AG10803 (cell line): ENCODE measurements at regions not wholly inside any gene's neighbourhood (a gene's known extent, or its start where the extent isn't known, plus 50 kb on each side); places are given as distances from the start of the nearest gene placed in this dataset.
"Not testable (repeated sequence)": the region's sequence is repeated elsewhere in the genome, so short reads cannot be mapped to it uniquely, and the experiment has no call there.

Experiments used
- DNase-seq: peaks from one replicate; pipeline ENCODE4 v3.0.0; 2010; ENCODE audit warnings: low read depth
- H3K4me3 ChIP-seq: 2 replicates; pipeline ENCODE4 v1.5.1; 2011; ENCODE audit warnings: mild to moderate bottlenecking, low read length, control low read depth
- CTCF ChIP-seq: conservative IDR thresholded peaks from 2 replicates; pipeline ENCODE4 v1.5.1; 2011; ENCODE audit warnings: mild to moderate bottlenecking, low read length, control low read depth, inconsistent platforms

DNA sequence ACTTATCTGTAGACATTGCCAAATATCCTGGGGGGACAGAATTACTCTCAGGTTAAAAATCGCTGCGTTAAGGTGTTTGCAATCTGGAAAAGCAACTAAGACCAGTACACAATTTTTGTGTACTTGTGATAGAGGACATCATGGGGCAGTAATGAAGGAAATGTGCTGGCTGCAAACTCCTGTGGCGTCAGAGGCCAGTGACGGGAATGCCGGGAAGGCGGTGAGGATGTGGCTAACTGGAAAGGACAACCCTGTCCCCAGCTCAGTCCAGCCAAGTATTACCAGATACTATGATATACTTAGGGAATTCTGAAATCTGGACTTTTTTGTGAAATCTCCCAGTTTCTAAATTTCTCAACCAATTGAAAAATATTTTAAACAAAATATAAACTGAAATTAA, 103.1 kb upstream of the NANOS1 start:
- TF ChIP-seq CTCF, result no peak
- DNase-seq, result no peak
- H3K4me3 ChIP-seq, result no peak overlapping the region

DNA sequence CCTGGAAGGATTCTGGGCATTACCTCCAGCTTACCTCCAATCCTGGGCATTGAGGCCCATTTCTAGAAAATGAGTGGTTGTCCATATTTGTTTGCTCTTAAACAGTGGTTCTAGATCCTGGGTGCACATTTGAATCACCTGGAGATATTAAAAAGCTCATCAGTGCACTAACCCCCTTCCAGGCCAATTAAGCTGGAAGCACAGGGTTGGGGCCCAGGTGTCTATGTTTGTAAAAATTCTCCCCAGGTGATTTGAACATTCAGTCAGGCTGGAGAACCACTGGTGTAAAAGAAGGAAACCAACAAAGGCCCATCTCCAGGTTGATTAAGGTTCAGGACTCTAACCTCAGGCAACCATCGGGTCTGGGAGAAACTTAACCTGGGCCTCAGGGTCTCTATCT, 102.6 kb upstream of the NANOS1 start:
- H3K4me3 ChIP-seq, result no peak overlapping the region
- TF ChIP-seq CTCF, result no peak
- DNase-seq, result no peak

- TF ChIP-seq CTCF, result no peak
- DNase-seq, result no peak
- H3K4me3 ChIP-seq, result no peak overlapping the region
These were observed 102.2 kb upstream of the NANOS1 start for GRCh38 chr10:118927321-118927720.

- DNase-seq, result no peak
- no peak for TF ChIP-seq CTCF
- no peak overlapping the region for H3K4me3 ChIP-seq
These were observed 98.9 kb upstream of the NANOS1 start for GRCh38 chr10:118930614-118931013.

DNA sequence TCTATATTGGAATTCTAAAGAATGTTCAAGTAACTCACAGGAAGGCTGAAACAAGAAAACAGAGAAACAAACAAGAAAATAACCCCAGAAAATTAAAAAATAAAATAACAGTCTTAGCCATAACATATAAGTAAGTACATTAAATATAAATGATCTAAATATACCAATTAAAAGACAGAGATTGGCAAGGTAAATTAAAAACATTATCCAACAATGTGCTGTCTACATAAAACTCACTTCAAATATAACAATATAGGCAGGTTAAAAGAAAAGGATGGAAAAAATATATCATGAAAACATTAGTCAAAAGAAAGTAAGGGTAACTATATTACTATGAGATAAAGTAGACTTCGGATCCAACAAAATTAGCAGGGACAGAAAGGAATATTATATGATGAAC, 98.1 kb upstream of the NANOS1 start:
- no peak for DNase-seq
- H3K4me3 ChIP-seq, result no peak overlapping the region
- no peak for TF ChIP-seq CTCF

GRCh38 chr10:118932154-118932553, 97.4 kb upstream of the NANOS1 start:
- H3K4me3 ChIP-seq, DNase-seq: not testable (repeated sequence)

GRCh38 chr10:118937226-118937625, 92.3 kb upstream of the NANOS1 start:
- TF ChIP-seq CTCF, result no peak
- no peak for DNase-seq
- no peak overlapping the region for H3K4me3 ChIP-seq
